ENCODE measurements at regions not wholly inside any gene's neighbourhood (a gene's known extent, or its start where the extent isn't known, plus 50 kb on each side); places are given as distances from the start of the nearest gene placed in this dataset.

DNA sequence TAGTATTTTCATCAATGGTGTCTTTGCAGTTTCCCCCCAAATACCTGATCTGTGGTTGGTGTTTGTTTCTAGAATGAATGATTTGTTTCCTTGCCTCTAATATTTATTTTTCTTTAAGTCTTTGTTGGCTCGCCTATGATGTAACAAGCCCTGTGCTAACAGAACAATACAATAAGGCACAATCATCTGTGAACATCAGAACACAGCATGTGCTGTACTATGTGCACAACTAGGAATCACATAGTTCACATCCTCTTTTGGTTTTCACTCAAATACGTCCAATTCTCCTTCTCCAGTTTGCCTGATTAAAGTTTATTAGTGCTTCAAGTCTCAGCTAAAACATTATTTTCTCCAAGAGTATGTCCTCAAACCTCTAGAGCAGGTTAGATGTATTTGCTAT, 613.1 kb downstream of the EPHA7 start (continued):
- TF ChIP-seq, protein P1, sequence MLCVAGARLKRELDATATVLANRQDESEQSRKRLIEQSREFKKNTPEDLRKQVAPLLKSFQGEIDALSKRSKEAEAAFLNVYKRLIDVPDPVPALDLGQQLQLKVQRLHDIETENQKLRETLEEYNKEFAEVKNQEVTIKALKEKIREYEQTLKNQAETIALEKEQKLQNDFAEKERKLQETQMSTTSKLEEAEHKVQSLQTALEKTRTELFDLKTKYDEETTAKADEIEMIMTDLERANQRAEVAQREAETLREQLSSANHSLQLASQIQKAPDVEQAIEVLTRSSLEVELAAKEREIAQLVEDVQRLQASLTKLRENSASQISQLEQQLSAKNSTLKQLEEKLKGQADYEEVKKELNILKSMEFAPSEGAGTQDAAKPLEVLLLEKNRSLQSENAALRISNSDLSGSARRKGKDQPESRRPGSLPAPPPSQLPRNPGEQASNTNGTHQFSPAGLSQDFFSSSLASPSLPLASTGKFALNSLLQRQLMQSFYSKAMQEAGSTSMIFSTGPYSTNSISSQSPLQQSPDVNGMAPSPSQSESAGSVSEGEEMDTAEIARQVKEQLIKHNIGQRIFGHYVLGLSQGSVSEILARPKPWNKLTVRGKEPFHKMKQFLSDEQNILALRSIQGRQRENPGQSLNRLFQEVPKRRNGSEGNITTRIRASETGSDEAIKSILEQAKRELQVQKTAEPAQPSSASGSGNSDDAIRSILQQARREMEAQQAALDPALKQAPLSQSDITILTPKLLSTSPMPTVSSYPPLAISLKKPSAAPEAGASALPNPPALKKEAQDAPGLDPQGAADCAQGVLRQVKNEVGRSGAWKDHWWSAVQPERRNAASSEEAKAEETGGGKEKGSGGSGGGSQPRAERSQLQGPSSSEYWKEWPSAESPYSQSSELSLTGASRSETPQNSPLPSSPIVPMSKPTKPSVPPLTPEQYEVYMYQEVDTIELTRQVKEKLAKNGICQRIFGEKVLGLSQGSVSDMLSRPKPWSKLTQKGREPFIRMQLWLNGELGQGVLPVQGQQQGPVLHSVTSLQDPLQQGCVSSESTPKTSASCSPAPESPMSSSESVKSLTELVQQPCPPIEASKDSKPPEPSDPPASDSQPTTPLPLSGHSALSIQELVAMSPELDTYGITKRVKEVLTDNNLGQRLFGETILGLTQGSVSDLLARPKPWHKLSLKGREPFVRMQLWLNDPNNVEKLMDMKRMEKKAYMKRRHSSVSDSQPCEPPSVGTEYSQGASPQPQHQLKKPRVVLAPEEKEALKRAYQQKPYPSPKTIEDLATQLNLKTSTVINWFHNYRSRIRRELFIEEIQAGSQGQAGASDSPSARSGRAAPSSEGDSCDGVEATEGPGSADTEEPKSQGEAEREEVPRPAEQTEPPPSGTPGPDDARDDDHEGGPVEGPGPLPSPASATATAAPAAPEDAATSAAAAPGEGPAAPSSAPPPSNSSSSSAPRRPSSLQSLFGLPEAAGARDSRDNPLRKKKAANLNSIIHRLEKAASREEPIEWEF (IDR thresholded peaks at IDR 0.05; ENCODE audit: insufficient replicate concordance, low read depth, low read length) = no peak
- no peak for TF ChIP-seq FOXK2 (IDR thresholded peaks at IDR 0.05)
- TF ChIP-seq, protein P2, sequence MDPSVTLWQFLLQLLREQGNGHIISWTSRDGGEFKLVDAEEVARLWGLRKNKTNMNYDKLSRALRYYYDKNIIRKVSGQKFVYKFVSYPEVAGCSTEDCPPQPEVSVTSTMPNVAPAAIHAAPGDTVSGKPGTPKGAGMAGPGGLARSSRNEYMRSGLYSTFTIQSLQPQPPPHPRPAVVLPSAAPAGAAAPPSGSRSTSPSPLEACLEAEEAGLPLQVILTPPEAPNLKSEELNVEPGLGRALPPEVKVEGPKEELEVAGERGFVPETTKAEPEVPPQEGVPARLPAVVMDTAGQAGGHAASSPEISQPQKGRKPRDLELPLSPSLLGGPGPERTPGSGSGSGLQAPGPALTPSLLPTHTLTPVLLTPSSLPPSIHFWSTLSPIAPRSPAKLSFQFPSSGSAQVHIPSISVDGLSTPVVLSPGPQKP (IDR thresholded peaks at IDR 0.05; ENCODE audit: low read depth, low read length) = no peak
- TF ChIP-seq ZNF622 (IDR thresholded peaks at IDR 0.05) = no peak
- TF ChIP-seq, protein P3, sequence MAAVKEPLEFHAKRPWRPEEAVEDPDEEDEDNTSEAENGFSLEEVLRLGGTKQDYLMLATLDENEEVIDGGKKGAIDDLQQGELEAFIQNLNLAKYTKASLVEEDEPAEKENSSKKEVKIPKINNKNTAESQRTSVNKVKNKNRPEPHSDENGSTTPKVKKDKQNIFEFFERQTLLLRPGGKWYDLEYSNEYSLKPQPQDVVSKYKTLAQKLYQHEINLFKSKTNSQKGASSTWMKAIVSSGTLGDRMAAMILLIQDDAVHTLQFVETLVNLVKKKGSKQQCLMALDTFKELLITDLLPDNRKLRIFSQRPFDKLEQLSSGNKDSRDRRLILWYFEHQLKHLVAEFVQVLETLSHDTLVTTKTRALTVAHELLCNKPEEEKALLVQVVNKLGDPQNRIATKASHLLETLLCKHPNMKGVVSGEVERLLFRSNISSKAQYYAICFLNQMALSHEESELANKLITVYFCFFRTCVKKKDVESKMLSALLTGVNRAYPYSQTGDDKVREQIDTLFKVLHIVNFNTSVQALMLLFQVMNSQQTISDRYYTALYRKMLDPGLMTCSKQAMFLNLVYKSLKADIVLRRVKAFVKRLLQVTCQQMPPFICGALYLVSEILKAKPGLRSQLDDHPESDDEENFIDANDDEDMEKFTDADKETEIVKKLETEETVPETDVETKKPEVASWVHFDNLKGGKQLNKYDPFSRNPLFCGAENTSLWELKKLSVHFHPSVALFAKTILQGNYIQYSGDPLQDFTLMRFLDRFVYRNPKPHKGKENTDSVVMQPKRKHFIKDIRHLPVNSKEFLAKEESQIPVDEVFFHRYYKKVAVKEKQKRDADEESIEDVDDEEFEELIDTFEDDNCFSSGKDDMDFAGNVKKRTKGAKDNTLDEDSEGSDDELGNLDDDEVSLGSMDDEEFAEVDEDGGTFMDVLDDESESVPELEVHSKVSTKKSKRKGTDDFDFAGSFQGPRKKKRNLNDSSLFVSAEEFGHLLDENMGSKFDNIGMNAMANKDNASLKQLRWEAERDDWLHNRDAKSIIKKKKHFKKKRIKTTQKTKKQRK (IDR thresholded peaks at IDR 0.05; ENCODE audit: low read depth, low read length) = no peak
- no peak for TF ChIP-seq MEF2A (IDR thresholded peaks at IDR 0.05; ENCODE audit: insufficient read depth, low read depth, low read length)
- no peak for TF ChIP-seq GATAD2B (conservative IDR thresholded peaks at IDR 0.05; ENCODE audit: low read depth)
- TF ChIP-seq, protein P4, sequence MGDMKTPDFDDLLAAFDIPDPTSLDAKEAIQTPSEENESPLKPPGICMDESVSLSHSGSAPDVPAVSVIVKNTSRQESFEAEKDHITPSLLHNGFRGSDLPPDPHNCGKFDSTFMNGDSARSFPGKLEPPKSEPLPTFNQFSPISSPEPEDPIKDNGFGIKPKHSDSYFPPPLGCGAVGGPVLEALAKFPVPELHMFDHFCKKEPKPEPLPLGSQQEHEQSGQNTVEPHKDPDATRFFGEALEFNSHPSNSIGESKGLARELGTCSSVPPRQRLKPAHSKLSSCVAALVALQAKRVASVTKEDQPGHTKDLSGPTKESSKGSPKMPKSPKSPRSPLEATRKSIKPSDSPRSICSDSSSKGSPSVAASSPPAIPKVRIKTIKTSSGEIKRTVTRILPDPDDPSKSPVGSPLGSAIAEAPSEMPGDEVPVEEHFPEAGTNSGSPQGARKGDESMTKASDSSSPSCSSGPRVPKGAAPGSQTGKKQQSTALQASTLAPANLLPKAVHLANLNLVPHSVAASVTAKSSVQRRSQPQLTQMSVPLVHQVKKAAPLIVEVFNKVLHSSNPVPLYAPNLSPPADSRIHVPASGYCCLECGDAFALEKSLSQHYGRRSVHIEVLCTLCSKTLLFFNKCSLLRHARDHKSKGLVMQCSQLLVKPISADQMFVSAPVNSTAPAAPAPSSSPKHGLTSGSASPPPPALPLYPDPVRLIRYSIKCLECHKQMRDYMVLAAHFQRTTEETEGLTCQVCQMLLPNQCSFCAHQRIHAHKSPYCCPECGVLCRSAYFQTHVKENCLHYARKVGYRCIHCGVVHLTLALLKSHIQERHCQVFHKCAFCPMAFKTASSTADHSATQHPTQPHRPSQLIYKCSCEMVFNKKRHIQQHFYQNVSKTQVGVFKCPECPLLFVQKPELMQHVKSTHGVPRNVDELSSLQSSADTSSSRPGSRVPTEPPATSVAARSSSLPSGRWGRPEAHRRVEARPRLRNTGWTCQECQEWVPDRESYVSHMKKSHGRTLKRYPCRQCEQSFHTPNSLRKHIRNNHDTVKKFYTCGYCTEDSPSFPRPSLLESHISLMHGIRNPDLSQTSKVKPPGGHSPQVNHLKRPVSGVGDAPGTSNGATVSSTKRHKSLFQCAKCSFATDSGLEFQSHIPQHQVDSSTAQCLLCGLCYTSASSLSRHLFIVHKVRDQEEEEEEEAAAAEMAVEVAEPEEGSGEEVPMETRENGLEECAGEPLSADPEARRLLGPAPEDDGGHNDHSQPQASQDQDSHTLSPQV (IDR thresholded peaks at IDR 0.05) = no peak
- TF ChIP-seq, protein P5, sequence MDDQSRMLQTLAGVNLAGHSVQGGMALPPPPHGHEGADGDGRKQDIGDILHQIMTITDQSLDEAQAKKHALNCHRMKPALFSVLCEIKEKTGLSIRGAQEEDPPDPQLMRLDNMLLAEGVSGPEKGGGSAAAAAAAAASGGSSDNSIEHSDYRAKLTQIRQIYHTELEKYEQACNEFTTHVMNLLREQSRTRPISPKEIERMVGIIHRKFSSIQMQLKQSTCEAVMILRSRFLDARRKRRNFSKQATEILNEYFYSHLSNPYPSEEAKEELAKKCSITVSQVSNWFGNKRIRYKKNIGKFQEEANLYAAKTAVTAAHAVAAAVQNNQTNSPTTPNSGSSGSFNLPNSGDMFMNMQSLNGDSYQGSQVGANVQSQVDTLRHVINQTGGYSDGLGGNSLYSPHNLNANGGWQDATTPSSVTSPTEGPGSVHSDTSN (IDR thresholded peaks at IDR 0.05; ENCODE audit: insufficient replicate concordance, low read depth, low read length) = no peak
- no peak for TF ChIP-seq JUNB (IDR thresholded peaks at IDR 0.05)

Data from GM12878 (cell line).